SK-MEL-5 (cell line): ENCODE measurements at regions not wholly inside any gene's neighbourhood (a gene's known extent, or its start where the extent isn't known, plus 50 kb on each side); places are given as distances from the start of the nearest gene placed in this dataset.
"Not testable (repeated sequence)": the region's sequence is repeated elsewhere in the genome, so short reads cannot be mapped to it uniquely, and the experiment has no call there.

Experiments used
- DNase-seq: peaks from one replicate; pipeline ENCODE4 v3.0.0-alpha.2; 2016; ENCODE audit warnings: low read depth, low spot score
- in situ Hi-C: cut with HindIII; loops from 2 replicates; pipeline ENCODE4 v1.10.0; 2016; ENCODE audit warnings: low sequenced_read_pairs, high pct_unique_total_duplicates, low pct_unique_long_range_greater_than_20kb

DNA sequence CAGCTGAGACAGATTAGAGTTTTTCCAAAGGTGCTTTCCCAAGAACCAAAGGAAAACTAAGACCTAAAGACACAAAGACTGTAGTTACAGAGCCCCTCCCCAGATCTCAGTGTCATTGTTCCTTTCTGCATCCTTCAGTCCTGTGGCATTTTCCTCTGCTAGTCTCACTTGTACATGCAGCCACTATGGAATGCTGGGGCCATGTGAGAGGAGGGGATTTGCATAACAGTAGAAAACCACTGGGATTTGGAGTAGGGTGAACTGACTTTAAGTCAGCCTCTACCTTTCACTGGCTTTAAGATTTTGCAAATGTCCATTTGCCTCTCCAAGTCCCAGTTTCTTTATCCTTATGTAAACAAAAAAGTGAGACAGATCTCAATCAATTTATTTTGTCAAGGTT, 119.4 kb upstream of the F3 start:
- no peak for DNase-seq
- in situ Hi-C loops, result no loop called here

DNA sequence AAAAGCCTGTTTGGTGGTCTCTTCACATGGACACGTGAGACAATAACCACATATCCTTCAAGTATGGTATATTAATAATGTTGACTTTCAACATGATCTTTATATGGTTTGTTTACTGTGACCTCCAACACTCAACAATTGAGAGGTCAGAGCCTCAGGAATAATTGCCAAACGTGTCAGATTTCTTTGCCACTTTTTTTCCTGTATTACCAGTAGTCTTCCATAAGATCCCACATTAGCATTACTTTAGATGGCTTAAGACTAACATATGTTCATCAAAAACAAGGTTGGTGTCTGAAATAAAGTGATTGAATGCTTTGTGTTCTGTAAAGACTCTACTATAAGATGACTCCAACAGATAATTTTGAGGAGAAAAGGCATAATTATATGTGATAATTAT, 118.7 kb upstream of the F3 start:
- in situ Hi-C loops, result no loop called here

DNA sequence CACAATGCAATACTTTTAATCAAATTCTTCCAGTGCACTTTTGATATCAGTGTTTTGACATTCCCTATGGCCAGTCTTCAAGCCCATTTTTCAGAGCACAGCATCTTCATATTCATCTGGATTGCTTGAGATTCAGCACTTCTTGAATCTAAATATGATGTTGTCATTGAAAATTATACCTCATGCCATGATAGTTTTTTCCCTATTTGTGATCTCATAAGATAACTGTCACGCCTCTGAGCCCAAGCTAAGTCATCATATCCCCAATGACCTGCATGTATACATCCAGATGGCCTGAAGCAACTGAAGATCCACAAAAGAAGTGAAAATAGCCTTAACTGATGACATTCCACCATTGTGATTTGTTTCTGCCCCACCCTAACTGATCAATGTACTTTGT, 117.6 kb upstream of the F3 start:
- DNase-seq, in situ Hi-C loops: not testable (repeated sequence)

More for the DNA sequence above, 118.7 kb upstream of the F3 start:
- no peak for DNase-seq

DNA sequence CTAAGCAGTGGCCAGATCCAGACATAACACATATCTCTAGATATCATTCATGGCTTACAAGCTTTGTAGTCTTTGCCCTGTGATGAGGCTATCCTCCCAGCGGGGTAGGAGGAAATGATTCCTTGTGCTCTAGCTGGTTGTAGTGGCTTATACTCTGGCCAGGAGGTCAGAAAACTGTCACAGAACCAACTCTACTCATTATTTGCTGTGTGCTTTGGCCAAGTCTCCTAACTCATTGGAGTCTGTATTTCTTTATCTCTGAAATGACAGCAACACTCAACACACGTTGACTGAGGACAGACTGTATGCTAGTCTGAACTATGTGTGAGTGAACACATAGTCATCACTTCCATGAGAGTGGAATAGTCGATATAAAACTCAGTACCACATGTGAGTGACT, 116.7 kb upstream of the F3 start:
- in situ Hi-C loops, result no loop called here
- DNase-seq, result no peak

DNA sequence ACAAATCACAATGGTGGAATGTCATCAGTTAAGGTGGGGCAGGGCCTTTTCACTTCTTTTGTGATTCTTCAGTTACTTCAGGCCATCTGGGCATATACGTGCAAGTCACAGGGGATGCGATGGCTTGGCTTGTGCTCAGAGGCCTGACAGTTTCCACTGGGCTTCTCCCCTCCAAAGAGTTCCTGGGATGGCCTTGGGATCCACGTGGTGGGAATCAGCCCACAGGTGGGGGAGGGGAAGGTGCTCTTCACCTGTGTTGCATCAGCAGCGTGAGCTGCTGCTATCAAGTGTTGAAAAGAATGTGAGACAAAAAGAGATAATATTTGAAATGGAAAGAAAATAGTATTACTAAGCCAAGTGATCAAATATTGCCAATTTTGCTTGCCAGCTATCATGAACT, 116.2 kb upstream of the F3 start:
- DNase-seq, in situ Hi-C loops: not testable (repeated sequence)

DNA sequence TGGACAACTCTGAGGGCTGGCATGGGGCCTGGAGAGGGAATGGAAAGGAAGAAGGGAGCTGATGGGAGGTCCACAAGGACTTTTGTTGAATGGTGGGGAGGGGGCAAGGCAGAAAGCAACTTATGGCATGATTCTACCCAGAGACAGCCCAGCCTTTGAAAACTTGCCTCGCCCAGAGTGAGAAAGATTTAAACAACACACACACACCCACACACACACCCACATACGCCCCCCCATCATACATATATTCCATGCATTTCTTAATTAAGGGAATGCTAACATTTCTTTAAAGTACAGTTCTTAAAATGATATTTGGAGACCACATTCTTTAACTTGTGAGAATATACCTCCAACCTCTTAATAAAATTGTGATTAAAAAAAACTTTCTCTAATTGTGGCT, 115.4 kb upstream of the F3 start:
- no peak for DNase-seq
- in situ Hi-C loops, result no loop called here

DNA sequence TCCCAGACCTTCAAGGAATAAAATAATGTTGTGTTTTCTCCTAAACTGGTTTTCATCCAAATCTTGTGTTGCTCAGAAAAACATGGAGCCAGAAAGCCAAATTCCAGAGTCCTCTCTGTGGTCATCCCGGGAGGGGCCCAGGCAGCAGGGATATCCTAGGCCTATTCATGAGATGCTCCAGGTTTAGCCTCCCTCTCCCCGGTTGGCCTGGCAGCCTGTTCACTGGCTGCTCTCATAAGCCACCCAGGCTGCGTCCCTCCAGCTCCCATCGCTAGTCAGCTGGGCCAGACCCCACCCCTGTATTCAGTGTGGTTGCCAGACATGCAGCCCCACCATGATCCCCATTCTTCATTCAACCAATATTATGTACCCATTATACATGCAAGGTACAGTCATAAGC, 113.4 kb upstream of the F3 start:
- no peak for DNase-seq
- in situ Hi-C loops, result no loop called here

DNA sequence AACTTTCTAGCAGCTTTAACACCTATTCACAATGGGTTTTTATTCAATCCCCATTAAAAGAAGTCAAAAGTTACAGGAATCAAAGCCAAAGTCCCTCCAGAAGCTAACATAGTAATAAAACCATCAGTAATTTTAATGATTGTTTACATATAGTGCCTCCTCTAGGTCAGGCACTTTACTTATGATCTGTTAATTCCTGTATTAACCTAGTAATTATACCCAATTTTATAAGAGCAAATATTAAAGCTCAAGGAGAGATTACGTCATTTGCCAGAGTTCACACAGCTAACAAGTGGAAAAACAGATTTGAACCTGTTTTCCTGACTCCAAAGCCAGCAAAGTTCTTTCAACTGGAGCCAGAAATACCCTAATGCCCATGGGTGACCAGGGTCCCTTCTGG, 112.9 kb upstream of the F3 start:
- DNase-seq, result no peak
- in situ Hi-C loops, result no loop called here

DNA sequence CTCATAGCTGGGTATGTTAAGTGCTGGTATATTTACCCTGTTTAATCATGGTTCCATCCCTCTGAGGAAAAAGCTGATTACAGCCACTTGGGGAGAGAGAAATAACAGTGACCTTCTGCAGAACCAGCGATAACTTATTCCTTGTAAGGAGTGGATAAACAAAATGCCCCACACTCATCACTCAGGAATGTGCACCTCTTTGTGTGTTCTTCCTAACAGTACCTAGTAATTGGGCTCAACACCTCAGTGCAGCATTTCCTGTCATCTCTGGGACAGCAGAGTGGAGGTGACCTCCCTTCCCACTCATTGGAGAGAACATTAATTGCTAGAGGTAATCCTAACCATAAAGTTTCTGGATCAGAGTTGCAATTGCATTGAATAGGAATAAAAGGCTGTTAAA, 112.5 kb upstream of the F3 start:
- no peak for DNase-seq
- in situ Hi-C loops, result no loop called here

DNA sequence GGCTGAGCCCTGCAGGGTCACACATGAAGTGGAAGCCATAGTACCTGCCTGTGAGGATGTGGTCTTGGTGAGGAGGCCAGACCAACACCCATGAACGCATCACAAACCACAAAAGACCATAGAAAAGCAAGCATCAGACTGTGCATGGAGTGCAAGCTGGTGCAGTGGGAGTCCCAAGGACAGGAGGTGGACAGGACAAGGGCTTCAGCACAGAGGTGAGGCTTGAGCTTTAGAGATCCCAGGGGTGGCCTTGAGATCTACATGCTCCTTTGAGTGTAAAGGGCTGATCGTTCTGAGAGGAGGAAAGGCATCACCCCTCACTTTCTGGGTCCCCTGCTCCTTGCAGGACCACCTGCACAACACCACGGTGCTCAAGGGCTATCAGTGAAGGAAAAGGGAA, 111.9 kb upstream of the F3 start:
- no peak for DNase-seq
- in situ Hi-C loops, result no loop called here

DNA sequence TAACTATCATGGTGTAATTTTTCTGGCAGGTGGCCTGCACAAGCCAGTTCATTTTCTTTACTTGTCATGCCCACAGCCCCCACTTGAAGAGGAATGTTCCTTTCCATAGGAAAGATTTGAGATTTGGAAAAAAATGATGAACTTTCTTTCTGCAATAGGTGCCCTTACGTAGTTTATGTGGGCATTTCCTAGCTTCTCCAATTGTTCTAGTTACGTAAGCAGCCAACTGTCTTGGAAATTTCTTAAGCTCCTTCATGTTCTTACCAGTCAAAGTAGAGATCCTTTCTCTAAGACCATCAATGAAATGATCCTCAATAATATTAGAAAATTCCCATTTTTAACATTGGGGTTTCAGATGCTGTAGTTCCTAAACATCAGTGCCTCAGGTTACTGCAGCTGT, 109.5 kb upstream of the F3 start:
- in situ Hi-C loops, result no loop called here
- DNase-seq, result no peak

DNA sequence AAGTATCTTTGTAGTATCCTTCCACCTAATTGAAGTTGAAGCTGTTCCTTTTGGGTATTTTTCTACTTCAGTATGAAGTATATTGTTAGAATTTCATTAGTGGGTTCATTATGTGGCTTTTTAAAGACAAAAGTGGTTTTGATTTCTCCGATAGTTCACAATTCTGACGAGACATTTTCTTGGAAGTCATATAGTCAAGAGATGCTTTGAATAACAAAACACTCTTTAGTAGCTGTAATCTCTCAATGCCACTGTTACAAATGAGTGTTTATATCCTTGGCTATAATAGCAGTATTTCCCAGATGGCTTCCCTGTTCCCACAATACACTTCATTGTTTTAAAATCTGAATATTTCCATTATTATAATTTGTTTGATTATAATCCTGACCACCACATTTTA, 108.7 kb upstream of the F3 start:
- in situ Hi-C loops, result no loop called here
- DNase-seq, result peak; percentile 65

DNA sequence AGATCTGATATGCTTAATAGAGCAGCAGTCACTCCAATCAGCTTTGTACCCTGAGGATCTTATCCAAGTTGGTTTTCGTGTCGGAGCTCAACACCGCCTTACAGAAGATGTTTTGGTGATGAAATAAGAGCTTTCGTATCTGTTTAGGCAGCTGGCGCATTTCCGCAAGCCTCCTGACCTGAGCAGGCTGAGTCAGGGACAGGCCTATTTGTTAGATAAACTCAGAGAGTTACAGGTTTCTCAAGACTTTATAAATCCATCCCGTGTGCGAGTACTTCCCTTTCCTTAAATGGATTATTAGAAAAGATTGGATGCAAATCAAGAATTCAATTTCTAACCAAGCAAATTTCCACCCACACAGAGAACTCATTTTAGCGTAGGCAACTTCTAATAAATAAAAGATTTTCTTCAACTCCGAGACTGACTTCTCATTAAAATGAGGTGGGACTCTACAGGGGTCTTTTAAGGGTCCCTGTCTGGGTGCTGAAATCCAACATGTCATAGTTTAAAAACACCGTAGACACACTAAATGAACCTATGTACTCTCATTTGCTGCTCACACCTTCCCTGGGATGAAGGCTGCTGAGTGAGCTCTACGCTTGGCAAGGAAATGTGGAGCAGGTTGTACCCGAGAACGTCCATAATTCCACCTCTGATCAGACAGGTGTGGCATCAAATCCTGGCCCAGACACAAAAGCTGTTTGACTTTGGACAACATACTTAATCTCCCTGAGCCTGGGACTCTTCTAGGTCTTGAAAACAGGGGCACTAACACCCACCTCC, 106.9 kb upstream of the F3 start:
- no peak for DNase-seq
- in situ Hi-C loops, result no loop called here

DNA sequence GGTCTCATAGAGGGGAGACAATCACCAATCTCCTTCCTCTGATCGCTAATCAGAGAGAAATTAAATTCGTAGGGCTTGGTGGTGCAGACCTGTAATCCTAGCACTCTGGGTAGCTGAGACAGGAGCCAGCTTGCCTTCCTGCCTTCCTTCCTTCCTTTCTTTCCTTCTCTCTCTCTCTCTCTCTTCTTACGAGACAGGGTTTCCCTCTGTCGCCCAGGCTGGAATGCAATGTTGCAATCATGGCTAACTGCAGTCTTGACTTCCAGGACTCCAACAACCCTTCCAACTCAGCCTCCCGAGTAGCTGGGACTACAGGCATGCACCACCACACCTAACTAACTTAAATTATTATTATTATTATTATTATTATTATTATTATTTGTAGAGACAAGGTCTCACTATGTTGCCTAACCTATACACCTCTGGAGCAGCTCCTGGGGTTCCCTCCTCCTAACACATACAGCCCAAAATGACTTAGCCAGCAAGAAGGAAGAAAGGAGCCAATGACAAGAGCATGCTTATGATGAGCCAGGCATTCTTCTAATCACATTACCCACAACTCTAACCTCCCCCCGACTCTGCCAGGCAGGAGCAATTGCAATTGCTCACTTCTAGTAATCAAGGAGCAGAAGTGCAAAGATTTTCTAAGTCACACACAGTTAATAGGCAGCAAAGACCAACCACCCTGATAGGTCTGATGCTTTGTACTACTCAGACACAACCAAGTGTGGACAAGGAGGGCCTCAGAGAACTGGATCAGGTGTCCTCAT, 105.4 kb upstream of the F3 start:
- DNase-seq, result no peak
- in situ Hi-C loops, result no loop called here

DNA sequence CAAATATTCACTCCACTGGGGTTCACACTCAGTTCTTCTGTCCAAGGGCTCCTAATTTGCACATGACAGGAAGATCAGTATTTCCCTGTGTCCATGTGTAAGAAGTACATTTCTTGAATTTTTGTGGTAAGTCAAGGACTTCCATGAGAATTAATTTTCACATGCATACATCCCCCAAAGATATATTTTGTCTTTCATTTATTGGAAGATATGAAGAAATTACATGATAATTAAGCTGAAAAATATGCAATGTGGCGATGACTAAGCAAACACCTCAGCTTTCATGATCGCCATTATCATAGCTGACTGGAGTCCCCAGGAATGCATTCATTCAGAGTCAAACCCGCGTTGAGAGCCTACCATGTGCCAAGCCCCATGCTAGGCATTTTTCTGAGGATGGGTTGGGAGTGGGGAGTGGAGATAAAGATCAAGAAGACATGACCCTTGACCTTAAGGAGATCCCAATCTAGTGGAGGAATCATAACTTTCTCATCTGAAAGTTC, 104.6 kb upstream of the F3 start:
- in situ Hi-C loops, result no loop called here

DNA sequence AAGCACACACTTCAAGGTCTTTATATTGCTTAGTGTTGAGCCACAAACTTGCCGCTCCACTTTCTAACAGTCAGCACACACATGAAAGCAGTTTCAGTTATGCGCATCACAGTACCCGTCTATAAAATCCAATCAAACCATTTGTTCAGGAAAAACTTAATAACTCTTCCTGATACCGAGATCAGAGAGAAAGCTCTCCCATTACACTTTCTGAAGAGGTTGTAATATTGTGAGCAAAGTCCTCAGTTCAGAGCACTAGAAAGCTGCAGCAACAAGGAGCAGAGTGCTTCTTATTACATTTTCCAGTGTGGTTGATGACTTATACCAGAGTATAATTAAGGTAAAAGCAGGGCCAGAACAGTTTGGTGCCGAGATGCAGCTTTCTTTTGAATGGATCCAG, 102.8 kb upstream of the F3 start:
- in situ Hi-C loops, result no loop called here
- DNase-seq, result no peak

More for the DNA sequence above, 104.6 kb upstream of the F3 start:
- DNase-seq, result no peak

DNA sequence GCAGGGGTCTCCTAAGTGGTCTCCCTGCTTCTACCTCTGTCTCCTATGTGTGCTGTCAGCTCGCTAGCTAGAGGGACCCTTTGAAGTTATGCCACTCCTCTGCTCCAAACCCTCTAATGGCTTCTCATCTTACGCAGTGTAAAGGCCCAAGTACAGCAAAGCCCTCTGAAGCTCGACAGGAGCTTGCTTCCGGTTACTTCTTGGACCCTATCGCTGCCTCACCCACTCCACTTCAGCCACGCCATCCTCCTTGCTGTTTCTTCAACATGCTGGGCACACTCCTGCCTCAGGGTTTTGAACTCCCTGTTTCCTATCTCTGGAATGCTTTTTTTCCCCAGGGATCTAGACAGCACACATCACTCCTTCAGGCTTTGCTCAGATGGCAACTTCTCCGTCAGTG, 102.3 kb upstream of the F3 start:
- in situ Hi-C loops, result no loop called here
- no peak for DNase-seq

DNA sequence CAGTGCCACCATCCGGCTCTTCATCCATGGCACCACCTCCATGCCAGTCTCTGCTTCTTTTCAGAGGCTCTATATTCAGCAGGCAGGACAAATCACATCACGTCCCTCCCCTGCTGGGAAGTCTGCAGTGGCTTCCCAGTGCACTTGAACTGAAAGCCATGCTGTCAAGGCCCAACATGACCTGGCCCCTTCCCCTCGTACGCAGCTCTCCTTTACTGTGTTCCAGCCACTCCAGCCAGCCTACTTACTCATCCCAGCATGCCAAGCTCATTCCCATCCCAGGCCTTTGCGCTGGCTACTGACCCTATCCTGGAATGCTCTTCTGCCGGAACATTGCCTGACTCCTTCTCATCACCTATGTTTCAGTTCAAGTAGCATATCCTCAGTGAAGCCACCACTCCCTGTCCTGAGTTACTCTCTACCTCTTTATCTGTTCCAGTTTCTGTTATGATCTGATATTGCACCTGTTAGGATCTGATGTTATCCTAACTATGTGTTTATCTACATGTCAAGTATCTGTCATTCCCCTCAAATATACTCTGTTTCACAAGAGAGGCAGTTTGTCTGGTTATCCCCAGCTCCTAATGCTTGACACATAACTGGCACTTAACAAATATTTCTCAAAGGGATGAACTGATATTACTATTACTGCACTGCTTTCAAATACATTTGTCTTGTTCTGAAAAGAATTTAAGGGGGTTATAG, 101.2 kb upstream of the F3 start:
- in situ Hi-C loops, result no loop called here
- no peak for DNase-seq
